ENCODE measurements at regions not wholly inside any gene's neighbourhood (a gene's known extent, or its start where the extent isn't known, plus 50 kb on each side); places are given as distances from the start of the nearest gene placed in this dataset.

- Histone ChIP-seq H3K27me3 (ENCODE audit: insufficient read depth, low read length, poor library complexity) (no peaks in the 10 kb centered on the region), H3K4me2 (ENCODE audit: insufficient read depth, low read length) (no peak overlapping the region), H3K36me3 (ENCODE audit: insufficient read depth, low read length) (no peaks in the 10 kb centered on the region), H3K27ac (ENCODE audit: low read length) (no peak overlapping the region), H3K9me3 (ENCODE audit: insufficient read depth, low read length, severe bottlenecking) (no peaks in the 10 kb centered on the region), H4K20me1 (ENCODE audit: insufficient read depth, low read length) (no peaks in the 10 kb centered on the region), H3K4me1 (ENCODE audit: insufficient read depth, low read length) (no peaks in the 10 kb centered on the region), H3K79me2 (ENCODE audit: insufficient read depth, low read length) (no peaks in the 10 kb centered on the region), H3K9ac (ENCODE audit: low read depth, low read length) (no peak overlapping the region), H2AFZ (ENCODE audit: low read depth, low read length) (no peak overlapping the region), H3K4me3 (ENCODE audit: low read depth in 1 of 2, low read length in 2 of 2) (no peak overlapping the region)
- DNase-seq (no peak), ATAC-seq (ENCODE audit: insufficient read depth, low read depth) (no peak)
- TF ChIP-seq CTCF (IDR thresholded peaks at IDR 0.05; ENCODE audit: borderline replicate concordance, extremely low read depth, low read length, poor library complexity, severe bottlenecking), result no peak
- TF ChIP-seq EZH2 (IDR thresholded peaks at IDR 0.05; ENCODE audit: borderline replicate concordance, low read depth, low read length, severe bottlenecking), result no peak
Measured at GRCh38 chr9:3773362-3774060, 247.7 kb upstream of the RFX3 start.

GRCh38 chr9:3769646-3770045 lies 243.8 kb upstream of the RFX3 start:
- no peak overlapping the region for H2AFZ ChIP-seq (ENCODE audit: low read depth, low read length)
- H3K4me2 ChIP-seq (ENCODE audit: insufficient read depth, low read length), result no peak overlapping the region
- H3K9me3 ChIP-seq (ENCODE audit: insufficient read depth, low read length, severe bottlenecking), result no peaks in the 10 kb centered on the region
- H3K4me1 ChIP-seq (ENCODE audit: insufficient read depth, low read length), result no peaks in the 10 kb centered on the region
- H3K27ac ChIP-seq (ENCODE audit: low read length), result no peak overlapping the region
- H3K79me2 ChIP-seq (ENCODE audit: insufficient read depth, low read length), result no peaks in the 10 kb centered on the region
- H3K4me3 ChIP-seq (ENCODE audit: low read depth in 1 of 2, low read length in 2 of 2), result no peak overlapping the region
- ATAC-seq (ENCODE audit: insufficient read depth, low read depth) (no peak), DNase-seq (no peak)
- no peaks in the 10 kb centered on the region for H3K36me3 ChIP-seq (ENCODE audit: insufficient read depth, low read length)
- H3K27me3 ChIP-seq (ENCODE audit: insufficient read depth, low read length, poor library complexity), result no peaks in the 10 kb centered on the region
- no peak for TF ChIP-seq CTCF (IDR thresholded peaks at IDR 0.05; ENCODE audit: borderline replicate concordance, extremely low read depth, low read length, poor library complexity, severe bottlenecking)
- TF ChIP-seq EZH2 (IDR thresholded peaks at IDR 0.05; ENCODE audit: borderline replicate concordance, low read depth, low read length, severe bottlenecking), result no peak
- H4K20me1 ChIP-seq (ENCODE audit: insufficient read depth, low read length), result no peaks in the 10 kb centered on the region
- no peak overlapping the region for H3K9ac ChIP-seq (ENCODE audit: low read depth, low read length)

GRCh38 chr9:3768712-3769457 lies 243.1 kb upstream of the RFX3 start:
- Histone ChIP-seq H3K9me3 (ENCODE audit: insufficient read depth, low read length, severe bottlenecking) (no peaks in the 10 kb centered on the region), H3K27me3 (ENCODE audit: insufficient read depth, low read length, poor library complexity) (no peaks in the 10 kb centered on the region), H3K4me1 (ENCODE audit: insufficient read depth, low read length) (no peaks in the 10 kb centered on the region), H3K9ac (ENCODE audit: low read depth, low read length) (no peak overlapping the region), H3K4me2 (ENCODE audit: insufficient read depth, low read length) (no peak overlapping the region), H2AFZ (ENCODE audit: low read depth, low read length) (no peak overlapping the region), H3K4me3 (ENCODE audit: low read depth in 1 of 2, low read length in 2 of 2) (no peak overlapping the region), H4K20me1 (ENCODE audit: insufficient read depth, low read length) (no peaks in the 10 kb centered on the region), H3K27ac (ENCODE audit: low read length) (no peak overlapping the region), H3K36me3 (ENCODE audit: insufficient read depth, low read length) (no peaks in the 10 kb centered on the region), H3K79me2 (ENCODE audit: insufficient read depth, low read length) (no peaks in the 10 kb centered on the region)
- no peak for TF ChIP-seq CTCF (IDR thresholded peaks at IDR 0.05; ENCODE audit: borderline replicate concordance, extremely low read depth, low read length, poor library complexity, severe bottlenecking)
- DNase-seq (no peak), ATAC-seq (ENCODE audit: insufficient read depth, low read depth) (no peak)
